ENCODE measurements at regions not wholly inside any gene's neighbourhood (a gene's known extent, or its start where the extent isn't known, plus 50 kb on each side); places are given as distances from the start of the nearest gene placed in this dataset.
"Not testable (repeated sequence)": the region's sequence is repeated elsewhere in the genome, so short reads cannot be mapped to it uniquely, and the experiment has no call there.

DNA sequence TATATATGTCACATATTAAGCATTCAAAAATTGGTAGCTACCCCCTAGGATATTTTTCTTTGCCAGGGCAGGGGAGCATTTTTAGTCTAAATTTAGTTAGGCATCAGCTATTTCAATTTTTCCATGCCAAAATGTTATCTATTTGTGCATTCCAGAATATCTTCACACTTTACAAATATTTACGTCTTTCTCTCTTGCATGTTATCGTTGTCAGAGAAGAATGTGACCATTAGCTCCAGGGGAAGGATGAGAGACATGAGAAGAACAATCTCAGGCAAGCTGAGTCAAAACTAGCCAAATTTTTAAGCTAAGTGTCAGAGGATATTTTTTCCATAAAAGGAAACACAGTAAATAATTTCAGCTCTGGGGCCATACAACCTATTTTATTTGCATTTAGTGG lies 885.0 kb upstream of the EPHA5 start:
- DNase-seq (ENCODE audit: low spot score), result no peak

DNA sequence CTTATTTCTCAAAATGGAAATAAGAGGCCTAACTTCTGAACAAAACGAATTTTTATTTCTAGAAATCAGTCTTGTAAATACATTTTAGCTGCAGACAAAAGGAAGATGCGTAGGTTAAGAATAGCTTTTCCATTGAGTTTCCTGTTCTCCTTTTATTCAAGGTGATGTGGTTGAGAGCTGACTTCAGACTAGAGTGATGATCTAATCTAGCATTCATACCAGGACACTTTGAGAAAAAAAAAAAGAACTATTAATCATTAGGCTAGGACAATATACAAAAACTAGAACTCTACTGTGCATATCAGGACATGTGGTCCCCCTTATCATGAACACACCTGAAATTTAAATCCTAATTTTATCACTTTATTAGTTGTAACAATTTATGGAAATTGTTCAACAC lies 884.5 kb upstream of the EPHA5 start:
- no peak for DNase-seq (ENCODE audit: low spot score)

DNA sequence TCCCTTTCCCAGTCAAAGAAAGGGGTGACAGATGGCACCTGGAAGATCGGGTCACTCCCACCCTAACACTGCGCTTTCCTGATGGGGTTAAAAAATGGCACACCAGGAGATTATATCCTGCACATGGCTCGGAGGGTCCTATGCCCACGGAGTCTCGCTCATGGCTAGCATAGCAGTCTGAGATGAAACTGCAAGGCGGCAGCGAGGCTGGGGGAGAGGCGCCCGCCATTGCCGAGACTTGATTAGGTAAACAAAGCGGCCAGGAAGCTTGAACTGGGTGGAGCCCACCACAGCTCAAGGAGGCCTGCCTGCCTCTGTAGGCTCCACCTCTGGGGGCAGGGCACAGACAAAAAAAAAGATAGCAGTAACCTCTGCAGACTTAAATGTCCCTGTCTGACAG lies 875.0 kb upstream of the EPHA5 start:
- not testable (repeated sequence) for DNase-seq (ENCODE audit: low spot score)

DNA sequence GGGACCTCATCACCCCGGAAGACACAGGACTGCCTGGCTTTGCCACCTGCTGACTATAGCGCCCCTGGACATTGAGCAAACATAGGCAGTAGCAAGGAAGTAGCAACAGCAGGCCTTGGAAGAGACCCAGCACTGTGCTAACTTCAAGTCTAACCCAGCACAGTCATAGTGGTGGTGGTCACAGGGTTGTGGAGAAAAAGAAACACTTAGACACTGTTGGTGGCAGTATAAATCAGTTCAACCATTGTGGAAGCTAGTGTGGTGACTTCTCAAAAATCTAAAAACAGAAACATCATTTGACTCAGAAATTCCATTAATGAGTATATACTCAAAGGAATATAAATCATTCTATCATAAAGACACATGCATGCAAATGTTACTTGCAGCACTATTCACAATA lies 874.0 kb upstream of the EPHA5 start:
- DNase-seq (ENCODE audit: low spot score), result no peak

DNA sequence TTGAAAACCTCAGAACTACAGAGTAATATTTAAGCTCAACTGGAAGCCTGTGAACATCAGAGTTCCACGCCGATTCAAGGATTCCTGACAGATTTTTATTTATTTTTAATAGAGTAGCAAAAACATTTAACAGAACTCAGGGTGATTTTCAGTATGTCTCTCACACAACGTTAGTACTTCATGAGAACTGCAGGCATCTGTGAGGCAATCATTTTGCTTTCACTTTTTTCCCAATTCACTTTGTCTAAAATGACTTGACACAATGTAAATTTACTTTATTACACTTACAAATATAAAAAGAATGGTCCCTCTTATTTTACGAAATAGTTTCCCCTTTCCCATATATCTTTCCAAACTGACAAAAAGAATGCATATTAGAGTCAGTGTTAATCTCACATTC lies 869.5 kb upstream of the EPHA5 start:
- DNase-seq (ENCODE audit: low spot score), result no peak

DNA sequence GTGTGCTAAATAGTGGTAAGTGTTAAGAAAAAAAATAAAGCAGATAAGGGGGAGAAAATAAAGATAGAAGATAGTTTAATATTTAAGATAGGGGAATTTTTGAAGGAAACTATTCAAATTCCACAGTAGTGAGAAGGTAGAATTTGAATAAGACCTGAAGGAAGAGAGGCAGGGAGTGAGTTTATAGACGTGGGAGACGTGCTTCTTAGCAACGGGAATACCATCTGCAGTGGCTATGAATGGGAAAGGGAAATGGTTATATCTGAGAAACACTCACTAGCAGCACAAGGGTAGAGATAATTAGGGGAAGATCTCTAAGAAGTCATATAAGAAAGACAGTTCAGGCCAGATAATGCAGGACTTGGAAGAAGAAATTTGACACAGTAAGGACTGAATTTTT lies 854.5 kb upstream of the EPHA5 start:
- DNase-seq (ENCODE audit: low spot score), result no peak

DNA sequence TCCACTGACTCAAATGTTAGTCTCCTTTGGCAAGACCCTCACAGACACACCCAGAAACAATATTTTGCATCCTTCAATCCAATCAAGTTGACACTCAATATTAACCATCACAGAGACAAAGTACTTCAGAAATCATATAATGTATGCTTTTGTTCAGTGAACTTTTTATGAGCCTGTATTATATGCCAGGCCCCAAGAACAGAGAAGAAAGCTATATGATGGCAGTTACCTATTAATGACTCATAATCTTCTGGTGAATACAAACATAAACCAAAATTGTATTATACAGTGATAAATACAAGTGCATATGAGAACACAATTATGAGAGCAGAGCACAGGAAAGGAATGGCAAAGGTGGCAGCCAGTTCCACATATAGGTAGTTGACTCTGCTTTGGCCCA lies 852.0 kb upstream of the EPHA5 start:
- no peak for DNase-seq (ENCODE audit: low spot score)

DNA sequence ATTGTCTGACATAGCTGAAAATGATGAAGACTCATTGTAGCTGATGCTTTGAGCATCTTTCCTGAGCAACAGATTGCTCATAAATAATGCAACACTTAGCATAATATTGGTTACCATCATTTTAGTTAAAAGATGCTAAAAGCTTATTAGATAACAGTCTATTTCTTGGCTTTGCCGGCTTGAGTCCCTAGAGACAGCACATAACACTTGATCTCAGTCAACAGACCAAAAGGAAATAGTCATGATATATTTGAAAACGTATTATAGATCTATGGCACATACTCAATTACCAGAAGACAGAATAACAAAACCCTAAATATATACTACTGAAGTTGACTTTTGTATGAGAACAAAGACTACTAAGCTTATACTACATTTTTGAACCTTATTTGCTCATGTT lies 846.7 kb upstream of the EPHA5 start:
- no peak for DNase-seq (ENCODE audit: low spot score)

DNA sequence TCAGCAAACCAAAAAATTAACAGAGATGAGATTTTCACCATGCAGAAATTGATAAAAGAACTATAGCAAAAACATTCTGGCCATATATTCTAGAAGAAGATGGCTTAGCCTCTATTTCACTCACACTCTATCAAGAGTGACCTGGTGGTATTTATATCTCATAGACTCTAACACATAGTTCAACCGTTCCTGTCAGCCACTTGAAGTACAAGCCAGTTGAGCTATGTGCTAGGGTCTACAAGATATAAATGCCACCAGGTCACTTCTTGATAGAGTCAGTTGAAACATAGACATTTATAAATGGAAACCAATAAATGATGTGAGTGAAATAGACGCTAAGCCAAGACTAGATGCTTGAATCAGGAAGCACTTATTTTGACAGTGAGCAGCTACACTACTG lies 836.7 kb upstream of the EPHA5 start:
- DNase-seq (ENCODE audit: low spot score), result no peak

DNA sequence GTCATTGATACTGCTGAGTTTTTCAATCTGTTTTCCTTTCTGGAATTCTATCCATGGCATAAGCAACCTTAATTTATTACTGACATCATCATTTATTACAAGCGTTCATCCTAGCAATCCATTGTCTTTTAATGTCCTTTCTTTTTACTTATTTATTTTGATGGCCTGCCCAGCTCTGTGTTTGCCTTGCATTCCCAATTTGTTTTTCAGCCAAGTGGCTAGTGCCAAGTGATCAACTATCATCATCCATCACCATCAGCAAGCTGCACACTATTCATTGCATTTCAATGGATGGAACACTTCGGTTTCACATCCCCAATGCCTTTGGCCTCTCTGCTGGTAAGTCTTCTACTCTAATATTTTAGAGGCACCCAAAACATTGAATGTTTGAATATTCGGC lies 831.7 kb upstream of the EPHA5 start:
- no peak for DNase-seq (ENCODE audit: low spot score)

DNA sequence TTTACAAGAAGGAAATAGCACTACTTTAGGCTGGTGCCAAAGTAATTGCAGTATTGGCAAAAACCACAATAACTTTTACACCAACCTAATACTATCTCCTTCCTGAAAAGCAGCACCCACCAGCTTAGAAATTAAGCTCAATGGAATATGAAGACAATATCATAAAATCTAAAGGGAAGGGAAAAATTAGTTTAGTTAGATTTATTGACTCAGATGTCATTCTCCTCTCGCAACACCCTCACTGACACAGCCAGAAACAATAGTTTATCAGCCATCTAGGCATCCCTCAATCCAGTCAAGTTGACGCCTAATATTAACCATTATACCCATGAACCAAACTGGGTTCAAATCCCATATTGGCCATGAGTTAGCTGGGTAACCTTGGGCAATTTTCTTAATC lies 820.4 kb upstream of the EPHA5 start:
- DNase-seq (ENCODE audit: low spot score), result no peak

DNA sequence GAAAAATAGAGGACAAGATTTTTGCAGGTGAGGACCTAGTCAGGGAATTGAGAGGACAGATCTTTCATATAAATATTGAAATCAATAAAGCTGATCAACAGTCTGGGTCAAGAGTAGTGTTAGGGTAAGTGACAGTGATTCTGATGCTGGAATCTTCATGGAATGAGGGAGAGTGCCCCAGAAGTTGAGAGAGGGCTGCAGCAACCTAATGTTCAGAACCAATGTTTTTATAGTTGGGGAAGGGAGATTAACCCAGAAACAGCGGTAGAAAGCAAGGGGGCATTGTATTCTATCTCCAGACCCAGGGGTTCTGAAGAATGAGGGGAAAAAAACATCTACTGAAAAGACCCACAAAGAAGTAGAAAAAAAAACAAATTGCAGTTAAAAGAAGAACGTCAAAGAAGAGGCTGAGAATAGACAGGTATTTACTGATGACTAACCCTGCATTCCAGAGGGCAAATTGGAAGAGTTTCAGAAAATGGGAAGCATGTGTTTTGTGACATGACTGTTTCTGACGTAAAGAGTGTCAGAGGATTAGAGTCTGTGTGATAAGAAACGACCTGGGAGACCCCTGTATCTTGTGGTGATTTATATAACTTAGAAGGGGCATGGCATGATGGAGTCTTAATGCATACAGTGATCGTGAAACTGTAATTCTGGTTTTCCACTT lies 819.6 kb upstream of the EPHA5 start:
- DNase-seq (ENCODE audit: low spot score), result no peak

DNA sequence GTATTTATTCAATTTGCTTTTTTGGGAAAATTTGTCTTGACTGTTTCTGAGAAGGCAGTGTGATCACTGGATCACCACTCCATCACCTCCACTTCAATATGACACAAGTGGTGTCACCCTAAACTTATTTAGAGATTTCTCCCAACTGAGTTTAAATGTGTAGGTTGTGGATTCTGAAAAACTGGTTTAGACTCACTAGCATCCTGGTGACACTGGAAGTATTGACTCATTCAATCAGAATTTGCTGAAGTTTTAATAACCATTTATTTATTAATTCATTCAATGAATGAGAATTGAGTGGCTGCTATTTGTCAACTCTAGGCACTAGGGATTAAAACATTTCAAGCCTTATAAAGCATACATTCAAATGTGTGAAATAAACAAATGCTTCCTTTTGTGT lies 819.1 kb upstream of the EPHA5 start:
- DNase-seq (ENCODE audit: low spot score), result no peak

DNA sequence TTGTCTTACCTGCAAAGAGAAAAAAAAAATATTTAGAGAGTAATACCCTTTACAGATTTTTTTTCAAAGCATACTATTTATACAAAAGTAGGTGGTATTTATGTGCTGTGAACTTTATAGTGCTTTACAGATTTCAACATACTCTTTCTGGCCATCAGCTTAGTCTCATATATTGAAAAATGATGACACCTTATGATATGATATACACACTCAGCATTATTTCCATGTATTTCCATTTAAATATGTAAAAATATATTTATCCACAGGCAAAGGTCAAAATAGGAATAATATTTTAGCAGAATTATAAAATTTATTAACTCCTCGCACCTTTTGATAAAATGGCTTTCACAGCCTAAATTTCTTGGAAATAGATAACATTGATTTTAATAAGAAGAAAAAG lies 815.8 kb upstream of the EPHA5 start:
- no peak for DNase-seq (ENCODE audit: low spot score)

DNA sequence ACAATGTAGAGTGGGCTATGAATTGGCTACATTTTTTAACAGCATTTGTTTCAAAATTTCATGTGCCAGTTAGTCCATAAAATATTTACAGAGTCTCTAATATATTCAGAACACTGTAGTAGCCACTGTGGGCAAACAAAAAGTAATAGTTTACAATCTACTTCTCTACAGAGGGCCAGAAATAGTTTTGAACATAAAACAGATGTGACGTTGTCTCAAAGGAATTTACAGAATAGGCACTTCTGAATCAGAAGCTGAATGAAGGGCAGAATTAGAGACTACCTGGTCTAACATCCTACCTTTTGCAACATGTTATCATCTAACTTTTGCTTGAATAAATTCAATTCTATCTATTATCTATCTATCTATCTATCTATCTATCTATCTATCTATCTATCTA lies 811.9 kb upstream of the EPHA5 start:
- DNase-seq (ENCODE audit: low spot score), result no peak

DNA sequence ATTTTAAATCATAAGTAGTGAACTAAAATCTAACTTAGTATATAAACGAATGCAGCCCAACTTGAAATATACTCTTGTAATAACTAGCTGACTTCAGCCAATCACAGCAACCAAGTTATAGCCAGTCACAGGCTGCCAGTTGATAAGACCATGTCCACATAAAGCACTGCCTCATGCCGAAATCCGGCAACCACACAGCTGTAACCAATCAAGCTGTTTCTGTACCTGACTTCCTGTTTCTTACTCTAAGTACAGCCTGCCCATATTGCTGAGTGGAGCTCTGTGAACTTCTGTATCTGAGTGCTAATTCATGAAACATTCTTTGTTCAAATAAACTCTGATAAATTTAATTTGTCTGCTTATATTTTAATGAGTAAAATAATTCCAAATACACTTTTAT lies 805.3 kb upstream of the EPHA5 start:
- no peak for DNase-seq (ENCODE audit: low spot score)

DNA sequence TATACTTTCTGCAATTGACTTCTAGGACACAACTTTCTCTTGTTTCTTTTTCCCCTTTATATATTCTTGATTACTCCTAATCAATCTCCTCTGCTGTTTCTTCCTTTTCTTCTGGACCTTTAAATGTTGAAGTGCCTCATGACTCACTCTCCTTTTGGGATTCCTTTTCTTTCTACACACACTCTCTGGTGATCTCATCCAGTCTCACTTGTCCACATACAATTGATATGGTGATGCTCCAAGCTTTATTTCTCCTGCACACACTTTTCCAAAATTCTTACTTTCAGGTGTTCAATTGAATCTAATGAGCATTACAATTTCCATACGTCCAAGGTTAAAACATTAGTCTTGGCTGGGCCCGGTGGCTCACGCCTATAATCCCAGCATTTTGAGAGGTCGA lies 794.8 kb upstream of the EPHA5 start:
- no peak for DNase-seq (ENCODE audit: low spot score)

DNA sequence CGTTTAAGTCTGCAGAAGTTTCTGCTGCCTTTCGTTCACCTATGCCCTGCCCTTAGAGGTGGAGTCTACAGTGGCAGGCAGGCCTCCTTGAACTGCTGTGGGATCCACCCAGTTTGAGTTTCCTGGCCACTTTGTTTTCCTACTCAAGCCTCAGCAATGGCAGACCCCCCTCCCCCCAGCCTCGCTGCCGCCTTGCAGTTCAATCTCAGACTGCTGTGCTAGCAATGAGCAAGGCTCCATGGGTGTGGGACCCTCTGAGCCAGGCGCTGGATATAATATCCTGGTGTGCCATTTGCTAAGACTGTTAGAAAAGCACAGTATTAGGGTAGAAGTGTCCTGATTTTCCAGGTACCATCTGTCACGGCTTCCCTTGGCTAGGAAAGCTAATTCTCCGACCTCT lies 792.6 kb upstream of the EPHA5 start:
- DNase-seq (ENCODE audit: low spot score), result not testable (repeated sequence)

DNA sequence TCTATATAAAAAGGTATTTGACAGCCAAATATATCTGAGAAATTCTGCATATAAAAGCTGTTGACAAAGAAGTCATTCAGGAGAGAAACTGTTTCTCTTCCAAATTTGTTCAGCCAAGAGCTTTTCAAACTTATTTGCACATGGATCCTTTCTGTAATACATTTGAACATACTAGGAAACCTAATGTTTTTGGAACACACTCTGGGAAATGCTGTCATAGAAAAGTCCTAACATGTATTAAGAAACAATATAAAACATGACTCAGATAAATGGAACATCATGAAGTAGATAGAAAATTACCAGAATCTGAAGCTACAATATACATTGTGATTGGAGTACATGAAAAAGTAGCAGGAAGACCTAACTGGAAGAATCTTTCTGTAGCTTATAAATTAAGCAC lies 781.5 kb upstream of the EPHA5 start:
- DNase-seq (ENCODE audit: low spot score), result no peak

DNA sequence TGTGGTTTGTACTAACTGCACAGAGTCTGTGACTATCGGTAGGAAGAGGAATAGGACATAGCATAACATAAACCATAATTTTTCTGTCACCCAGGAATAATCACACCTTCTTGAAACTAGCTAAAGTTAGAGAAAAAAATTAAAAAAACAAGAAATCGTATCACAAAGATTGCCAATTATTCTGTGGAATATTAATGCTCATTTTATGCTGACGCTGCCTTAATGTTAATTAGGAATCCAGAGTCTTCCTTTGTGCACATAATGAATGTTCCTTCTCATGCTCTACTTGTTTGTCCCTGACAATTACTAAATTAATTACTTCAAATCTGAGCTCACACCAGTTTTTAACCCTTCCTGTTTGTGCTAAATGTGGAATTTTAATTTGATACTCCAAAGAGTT lies 772.7 kb upstream of the EPHA5 start:
- DNase-seq (ENCODE audit: low spot score), result no peak

DNA sequence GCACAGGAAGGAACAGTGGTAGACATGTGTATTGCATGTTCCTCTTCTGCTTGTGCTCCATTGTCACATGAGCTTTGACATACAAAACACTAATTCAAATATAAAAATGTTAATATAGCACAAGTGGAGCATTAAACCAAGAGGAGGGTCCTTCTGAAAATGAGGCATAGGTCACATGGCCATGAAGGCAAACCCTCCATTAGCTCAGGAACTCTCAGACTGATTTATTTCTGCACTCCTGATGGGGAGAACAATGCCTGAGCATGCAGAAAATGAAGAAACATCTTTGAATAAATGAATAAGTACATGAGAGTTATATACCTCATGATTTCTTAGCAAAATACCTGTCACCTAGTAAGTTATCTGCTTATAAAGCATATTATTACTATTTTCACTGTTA lies 769.2 kb upstream of the EPHA5 start:
- no peak for DNase-seq (ENCODE audit: low spot score)

DNA sequence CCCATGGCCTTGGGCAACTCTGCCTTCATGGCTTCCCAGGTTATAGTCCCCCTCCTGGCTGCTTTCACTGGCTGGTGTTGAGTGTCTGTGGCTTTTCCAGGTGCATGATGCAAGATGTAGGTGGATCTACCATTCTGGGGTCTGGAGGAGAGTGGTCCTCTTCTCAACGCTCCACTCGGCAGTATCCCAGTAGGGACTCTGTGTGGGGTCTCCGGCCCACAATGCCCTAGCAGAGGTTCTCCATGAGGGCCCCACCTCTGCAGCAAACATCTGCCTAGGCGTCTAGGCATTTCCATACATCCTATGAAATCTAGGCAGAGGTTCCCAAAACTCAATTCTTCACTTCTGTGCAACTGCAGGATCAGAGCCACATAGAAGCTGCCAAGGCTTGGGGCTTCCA lies 763.4 kb upstream of the EPHA5 start:
- DNase-seq (ENCODE audit: low spot score), result no peak

DNA sequence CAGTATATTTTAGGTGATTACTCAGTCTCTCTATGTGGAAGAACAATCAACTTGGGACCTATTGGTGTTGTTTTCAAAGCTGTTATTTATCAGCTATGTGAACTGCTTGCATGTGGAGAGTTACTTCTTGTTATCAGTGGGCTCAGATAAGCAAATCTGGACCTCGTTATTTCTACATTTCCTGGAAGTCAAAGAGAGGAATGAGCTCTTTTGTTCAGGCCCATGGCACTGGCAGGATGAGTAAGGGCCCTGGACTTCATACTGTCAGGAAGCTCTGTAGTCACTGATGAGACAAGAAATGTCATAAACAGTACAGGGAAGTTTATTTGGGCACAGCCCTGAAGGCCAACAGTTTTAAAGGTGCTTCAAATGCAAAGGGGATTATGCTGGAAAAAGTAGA lies 760.6 kb upstream of the EPHA5 start:
- DNase-seq (ENCODE audit: low spot score), result no peak

DNA sequence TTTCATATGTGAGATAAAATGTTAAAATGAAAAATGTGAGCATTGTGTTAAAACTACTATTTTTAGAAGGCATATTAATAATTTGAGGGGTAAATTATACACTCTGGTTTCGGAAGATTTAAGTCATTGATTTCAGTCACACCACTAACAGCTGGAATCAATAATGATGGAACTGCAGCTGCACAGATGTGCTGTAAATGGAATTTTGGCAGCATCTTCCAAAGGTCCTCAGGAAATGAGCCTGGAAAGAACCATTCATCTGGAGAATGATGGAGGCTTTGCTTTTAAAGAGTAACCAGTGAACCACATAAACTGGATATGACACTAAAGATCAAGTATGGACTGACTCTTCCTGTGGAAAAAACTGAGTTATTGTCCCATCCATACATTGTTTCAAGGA lies 759.0 kb upstream of the EPHA5 start:
- no peak for DNase-seq (ENCODE audit: low spot score)

DNA sequence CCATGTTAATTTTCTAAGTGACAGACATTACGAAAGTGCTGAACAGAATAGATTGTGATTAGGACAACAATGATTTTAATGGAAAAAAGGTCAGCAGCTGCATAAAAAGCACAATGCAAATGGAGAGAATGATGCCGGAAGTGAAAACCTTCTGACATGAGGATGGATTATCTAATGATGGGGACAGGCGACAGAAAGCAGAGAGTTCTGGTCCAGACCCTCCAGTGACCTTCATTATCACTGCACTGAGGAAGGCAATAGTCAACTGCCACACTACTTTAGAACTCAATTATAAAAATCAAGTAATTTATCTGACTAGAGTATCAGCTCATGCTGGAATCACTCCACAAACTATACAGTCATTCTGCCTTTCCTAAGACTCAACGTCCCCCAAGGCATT lies 746.1 kb upstream of the EPHA5 start:
- DNase-seq (ENCODE audit: low spot score), result no peak

Measured in COLO829 (cell line).